ENCODE measurements at regions not wholly inside any gene's neighbourhood (a gene's known extent, or its start where the extent isn't known, plus 50 kb on each side); places are given as distances from the start of the nearest gene placed in this dataset.
"Not testable (repeated sequence)": the region's sequence is repeated elsewhere in the genome, so short reads cannot be mapped to it uniquely, and the experiment has no call there.

DNA sequence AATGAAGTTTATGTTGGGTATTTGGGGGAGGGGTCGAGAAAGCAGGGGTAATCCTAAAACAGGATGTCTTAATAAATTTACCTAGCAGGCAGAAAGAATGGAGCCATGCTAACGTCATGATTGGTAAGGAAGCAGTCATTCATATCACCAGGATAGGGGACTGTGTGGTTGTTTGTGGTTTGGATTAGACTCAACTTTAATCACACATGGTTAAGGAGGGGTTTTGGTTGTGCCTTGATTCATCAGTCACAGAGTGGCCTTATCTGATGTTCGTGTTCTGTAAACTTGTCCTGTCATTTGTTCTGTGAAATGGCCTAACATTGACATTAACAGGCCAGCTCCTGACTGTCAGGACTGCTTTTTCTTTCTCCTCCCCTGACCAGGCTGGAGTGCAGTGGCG, 119.1 kb downstream of the GOLGA6L22 start:
- not testable (repeated sequence) for TF ChIP-seq POLR2A, EP300 (IDR thresholded peaks at IDR 0.05)
- TF ChIP-seq, protein P1, sequence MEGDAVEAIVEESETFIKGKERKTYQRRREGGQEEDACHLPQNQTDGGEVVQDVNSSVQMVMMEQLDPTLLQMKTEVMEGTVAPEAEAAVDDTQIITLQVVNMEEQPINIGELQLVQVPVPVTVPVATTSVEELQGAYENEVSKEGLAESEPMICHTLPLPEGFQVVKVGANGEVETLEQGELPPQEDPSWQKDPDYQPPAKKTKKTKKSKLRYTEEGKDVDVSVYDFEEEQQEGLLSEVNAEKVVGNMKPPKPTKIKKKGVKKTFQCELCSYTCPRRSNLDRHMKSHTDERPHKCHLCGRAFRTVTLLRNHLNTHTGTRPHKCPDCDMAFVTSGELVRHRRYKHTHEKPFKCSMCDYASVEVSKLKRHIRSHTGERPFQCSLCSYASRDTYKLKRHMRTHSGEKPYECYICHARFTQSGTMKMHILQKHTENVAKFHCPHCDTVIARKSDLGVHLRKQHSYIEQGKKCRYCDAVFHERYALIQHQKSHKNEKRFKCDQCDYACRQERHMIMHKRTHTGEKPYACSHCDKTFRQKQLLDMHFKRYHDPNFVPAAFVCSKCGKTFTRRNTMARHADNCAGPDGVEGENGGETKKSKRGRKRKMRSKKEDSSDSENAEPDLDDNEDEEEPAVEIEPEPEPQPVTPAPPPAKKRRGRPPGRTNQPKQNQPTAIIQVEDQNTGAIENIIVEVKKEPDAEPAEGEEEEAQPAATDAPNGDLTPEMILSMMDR (IDR thresholded peaks at IDR 0.05): not testable (repeated sequence)
